Stimulated activated CD4-positive, alpha-beta T cell treated with anti-CD3 and anti-CD28 coated beads, Interleukin-1b, Interleukin-23, amount 100 ng/mL, for 1 hour (primary cell): ENCODE measurements at regions not wholly inside any gene's neighbourhood (a gene's known extent, or its start where the extent isn't known, plus 50 kb on each side); places are given as distances from the start of the nearest gene placed in this dataset.

ENCODE experiments used
- DNase-seq, 2 donors: peaks; one replicate each; pipeline ENCODE4 v3.0.0-alpha.2; 2020; ENCODE audit warnings: low read depth in 2 of 2

- no peak for DNase-seq
Measured at GRCh38 chr18:78724214-78724914, 255.3 kb upstream of the SALL3 start.

GRCh38 chr18:78725426-78725825, 254.2 kb upstream of the SALL3 start:
- no peak for DNase-seq

- DNase-seq, result no peak
Measured at GRCh38 chr18:78726326-78727056, 253.1 kb upstream of the SALL3 start.

GRCh38 chr18:78727057-78727739, 252.4 kb upstream of the SALL3 start:
- no peak for DNase-seq

- no peak for DNase-seq
Measured at GRCh38 chr18:78727877-78728783, 251.5 kb upstream of the SALL3 start.

GRCh38 chr18:78728784-78729467, 250.7 kb upstream of the SALL3 start:
- DNase-seq, result no peak

- no peak for DNase-seq
Measured at GRCh38 chr18:78730546-78730945, 249.1 kb upstream of the SALL3 start.

- no peak for DNase-seq
Measured at GRCh38 chr18:78731016-78731397, 248.6 kb upstream of the SALL3 start.

GRCh38 chr18:78731398-78732032, 248.1 kb upstream of the SALL3 start:
- no peak for DNase-seq

GRCh38 chr18:78732273-78733210, 247.1 kb upstream of the SALL3 start:
- DNase-seq, result no peak

GRCh38 chr18:78733762-78734613, 245.6 kb upstream of the SALL3 start:
- no peak for DNase-seq

- no peak for DNase-seq
Measured at GRCh38 chr18:78734614-78734945, 245.0 kb upstream of the SALL3 start.

GRCh38 chr18:78735131-78736014, 244.2 kb upstream of the SALL3 start:
- no peak for DNase-seq

- DNase-seq, result no peak
Measured at GRCh38 chr18:78736015-78736690, 243.5 kb upstream of the SALL3 start.

- DNase-seq, result no peak
Measured at GRCh38 chr18:78737006-78737915, 242.4 kb upstream of the SALL3 start.

GRCh38 chr18:78738076-78738690, 241.4 kb upstream of the SALL3 start:
- DNase-seq, result no peak
